GM12878 (cell line): ENCODE measurements at regions not wholly inside any gene's neighbourhood (a gene's known extent, or its start where the extent isn't known, plus 50 kb on each side); places are given as distances from the start of the nearest gene placed in this dataset.

ENCODE experiments used
- CTCF ChIP-seq, 3 experiments: IDR thresholded peaks in 2 of 3; conservative IDR thresholded peaks in 1 of 3; 2 replicates each; pipeline ENCODE4 v1.5.1; 2011; ENCODE audit warnings: low read depth in 3 of 3, low read length in 3 of 3, mild to moderate bottlenecking in 3 of 3, control low read depth in 2 of 3, moderate library complexity in 2 of 3, inconsistent platforms in 1 of 3, mixed read lengths in 1 of 3; ENCODE audit not compliant: control insufficient read depth in 2 of 3, insufficient read depth in 1 of 3; ENCODE audit errors: extremely low read depth in 1 of 3
- EP300 ChIP-seq, 2 experiments: fragments of 150-350 bp in 1 of 2; IDR thresholded peaks; 2 replicates each; pipeline ENCODE4 v1.6.1; 2011 to 2012; ENCODE audit warnings: low read depth in 2 of 2, low read length in 2 of 2, borderline replicate concordance in 1 of 2, improper control_type of control experiment in 1 of 2, inconsistent platforms in 1 of 2; ENCODE audit not compliant: control insufficient read depth in 1 of 2
- HCFC1 ChIP-seq: fragments of 150-350 bp; IDR thresholded peaks from 2 replicates; pipeline ENCODE4 v1.6.1; 2014; ENCODE audit warnings: low read length
- MTA3 ChIP-seq: IDR thresholded peaks from 2 replicates; pipeline ENCODE4 v1.6.1; 2012; ENCODE audit warnings: low read length, inconsistent platforms, borderline replicate concordance
- NR2C2 ChIP-seq: IDR thresholded peaks from 2 replicates; pipeline ENCODE4 v1.6.1; 2011; ENCODE audit warnings: borderline replicate concordance, low read depth; ENCODE audit not compliant: control insufficient read depth, insufficient read length
- PKNOX1 ChIP-seq: fragments of 450-650 bp; IDR thresholded peaks from 2 replicates; pipeline ENCODE4 v1.6.1; 2016; ENCODE audit warnings: mild to moderate bottlenecking
- POLR2A ChIP-seq: IDR thresholded peaks from 2 replicates; pipeline ENCODE4 v1.6.1; 2011; ENCODE audit warnings: low read depth, mild to moderate bottlenecking, low read length
- POLR2AphosphoS2 ChIP-seq: IDR thresholded peaks from 2 replicates; pipeline ENCODE4 v1.6.1; 2011; ENCODE audit warnings: low read depth, mild to moderate bottlenecking, low read length, improper control_type of control experiment, moderate library complexity
- RFX5 ChIP-seq: IDR thresholded peaks from 2 replicates; pipeline ENCODE4 v1.6.1; 2011; ENCODE audit warnings: low read depth, low read length, improper control_type of control experiment
- TAF1 ChIP-seq: IDR thresholded peaks from 2 replicates; pipeline ENCODE4 v1.6.1; 2011; ENCODE audit warnings: mild to moderate bottlenecking, low read depth, low read length, borderline replicate concordance

- TF ChIP-seq PKNOX1, result no peak
- TF ChIP-seq POLR2A, result no peak
- no peak for TF ChIP-seq NR2C2
- TF ChIP-seq HCFC1, result no peak
- no peak for TF ChIP-seq RFX5
- no peak for TF ChIP-seq POLR2AphosphoS2
- TF ChIP-seq EP300 (IDR thresholded peaks at IDR 0.05; ENCODE audit: borderline replicate concordance in 1 of 2, control insufficient read depth in 1 of 2, low read depth in 2 of 2, low read length in 2 of 2), result no peak
- TF ChIP-seq TAF1, result no peak
- no peak for TF ChIP-seq MTA3
- TF ChIP-seq CTCF (IDR thresholded peaks at IDR 0.05 in 2 of 3, conservative IDR thresholded peaks at IDR 0.05 in 1 of 3; ENCODE audit: control insufficient read depth in 2 of 3, extremely low read depth in 1 of 3, insufficient read depth in 1 of 3, low read depth in 3 of 3, low read length in 3 of 3), result no peak
These were observed 549.9 kb upstream of the KLF4 start for GRCh38 chr9:108039493-108039892.
